ENCODE measurements at regions not wholly inside any gene's neighbourhood (a gene's known extent, or its start where the extent isn't known, plus 50 kb on each side); places are given as distances from the start of the nearest gene placed in this dataset.

DNA sequence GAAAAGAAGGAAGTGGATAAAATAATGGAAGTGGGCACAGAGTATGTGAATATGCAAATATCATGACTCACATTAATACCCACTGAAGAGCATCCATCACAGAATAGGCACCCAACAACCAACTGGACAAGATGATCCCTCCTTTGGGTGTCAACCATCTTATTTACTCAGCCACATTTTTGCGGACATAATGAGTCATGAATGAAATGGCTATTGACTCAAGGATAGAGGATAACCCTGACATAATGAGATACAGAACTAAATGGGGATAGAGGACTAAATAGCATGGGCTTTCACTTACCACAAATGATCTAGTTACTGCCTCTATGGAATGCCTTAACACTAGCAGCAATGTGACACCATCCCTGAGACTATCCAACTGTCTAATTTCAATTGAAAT, 224.7 kb downstream of the ANTXR2 start:
- H2AFZ ChIP-seq (ENCODE audit: low read depth) = no peak overlapping the region
- 89% methylated on average over 1 of the region's 1 CpG for WGBS (ENCODE audit: low lambda C conversion rate)
- H3K27ac ChIP-seq (ENCODE audit: low read depth in 2 of 2, low read length in 1 of 2) = no peak overlapping the region
- DNase-seq = no peak
- POLR2A ChIA-PET = no interaction called here
- H3K9me3 ChIP-seq = peaks cover 2% of the 10 kb centered on the region; the same call in 1 of the 2 replicates
- peaks cover 0 to 16% of the 10 kb centered on the region in 2 experiments; a peak in 2 of 4 replicates for H3K4me1 ChIP-seq (ENCODE audit: control insufficient read depth in 1 of 2, insufficient read depth in 2 of 2, low read depth in 1 of 2, low read length in 1 of 2)
- CTCF ChIA-PET = no interaction called here
- H3F3A ChIP-seq (replicated peaks; ENCODE audit: insufficient read depth) = no peaks in the 10 kb centered on the region
- TF ChIP-seq YY1 (IDR thresholded peaks at IDR 0.05; ENCODE audit: low read depth) (no peak), RAD21 (IDR thresholded peaks at IDR 0.05; ENCODE audit: low read length) (no peak), RCOR1 (IDR thresholded peaks at IDR 0.05; ENCODE audit: low read length) (no peak), MXI1 (IDR thresholded peaks at IDR 0.05; ENCODE audit: low read depth, low read length) (no peak), GABPA (IDR thresholded peaks at IDR 0.05; ENCODE audit: low read depth) (no peak), JUND (IDR thresholded peaks at IDR 0.05) (no peak), FOXM1 (IDR thresholded peaks at IDR 0.05; ENCODE audit: low read depth) (no peak), EZH2phosphoT487 (IDR thresholded peaks at IDR 0.05; ENCODE audit: borderline replicate concordance, low read depth) (no peak), FOSL2 (IDR thresholded peaks at IDR 0.05; ENCODE audit: borderline replicate concordance, low read depth) (no peak), EP300 (IDR thresholded peaks at IDR 0.05; ENCODE audit: borderline replicate concordance in 1 of 2, low read depth in 1 of 2, low read length in 1 of 2) (no peak), NRF1 (IDR thresholded peaks at IDR 0.05; ENCODE audit: low read depth, low read length) (no peak)
- TF ChIP-seq, protein P1, sequence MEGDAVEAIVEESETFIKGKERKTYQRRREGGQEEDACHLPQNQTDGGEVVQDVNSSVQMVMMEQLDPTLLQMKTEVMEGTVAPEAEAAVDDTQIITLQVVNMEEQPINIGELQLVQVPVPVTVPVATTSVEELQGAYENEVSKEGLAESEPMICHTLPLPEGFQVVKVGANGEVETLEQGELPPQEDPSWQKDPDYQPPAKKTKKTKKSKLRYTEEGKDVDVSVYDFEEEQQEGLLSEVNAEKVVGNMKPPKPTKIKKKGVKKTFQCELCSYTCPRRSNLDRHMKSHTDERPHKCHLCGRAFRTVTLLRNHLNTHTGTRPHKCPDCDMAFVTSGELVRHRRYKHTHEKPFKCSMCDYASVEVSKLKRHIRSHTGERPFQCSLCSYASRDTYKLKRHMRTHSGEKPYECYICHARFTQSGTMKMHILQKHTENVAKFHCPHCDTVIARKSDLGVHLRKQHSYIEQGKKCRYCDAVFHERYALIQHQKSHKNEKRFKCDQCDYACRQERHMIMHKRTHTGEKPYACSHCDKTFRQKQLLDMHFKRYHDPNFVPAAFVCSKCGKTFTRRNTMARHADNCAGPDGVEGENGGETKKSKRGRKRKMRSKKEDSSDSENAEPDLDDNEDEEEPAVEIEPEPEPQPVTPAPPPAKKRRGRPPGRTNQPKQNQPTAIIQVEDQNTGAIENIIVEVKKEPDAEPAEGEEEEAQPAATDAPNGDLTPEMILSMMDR (IDR thresholded peaks at IDR 0.05) = no peak
- TF ChIP-seq, protein P2, sequence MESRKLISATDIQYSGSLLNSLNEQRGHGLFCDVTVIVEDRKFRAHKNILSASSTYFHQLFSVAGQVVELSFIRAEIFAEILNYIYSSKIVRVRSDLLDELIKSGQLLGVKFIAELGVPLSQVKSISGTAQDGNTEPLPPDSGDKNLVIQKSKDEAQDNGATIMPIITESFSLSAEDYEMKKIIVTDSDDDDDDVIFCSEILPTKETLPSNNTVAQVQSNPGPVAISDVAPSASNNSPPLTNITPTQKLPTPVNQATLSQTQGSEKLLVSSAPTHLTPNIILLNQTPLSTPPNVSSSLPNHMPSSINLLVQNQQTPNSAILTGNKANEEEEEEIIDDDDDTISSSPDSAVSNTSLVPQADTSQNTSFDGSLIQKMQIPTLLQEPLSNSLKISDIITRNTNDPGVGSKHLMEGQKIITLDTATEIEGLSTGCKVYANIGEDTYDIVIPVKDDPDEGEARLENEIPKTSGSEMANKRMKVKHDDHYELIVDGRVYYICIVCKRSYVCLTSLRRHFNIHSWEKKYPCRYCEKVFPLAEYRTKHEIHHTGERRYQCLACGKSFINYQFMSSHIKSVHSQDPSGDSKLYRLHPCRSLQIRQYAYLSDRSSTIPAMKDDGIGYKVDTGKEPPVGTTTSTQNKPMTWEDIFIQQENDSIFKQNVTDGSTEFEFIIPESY (IDR thresholded peaks at IDR 0.05; ENCODE audit: borderline replicate concordance, low read depth) = no peak
- H3K9ac ChIP-seq = no peak overlapping the region
- no peak overlapping the region for H3K4me2 ChIP-seq
- H3K27me3 ChIP-seq (ENCODE audit: insufficient read depth) = no peaks in the 10 kb centered on the region
- no peaks in the 10 kb centered on the region for H3K9me2 ChIP-seq
- no peaks in the 10 kb centered on the region for H4K20me1 ChIP-seq (ENCODE audit: insufficient read depth)
- no peak overlapping the region for H3K4me3 ChIP-seq (ENCODE audit: low read depth in 2 of 2, low read length in 1 of 2)
- no peaks in the 10 kb centered on the region for H3K79me2 ChIP-seq (ENCODE audit: insufficient read depth)
- H3K36me3 ChIP-seq (replicated peaks in 1 of 2; ENCODE audit: control insufficient read depth in 1 of 2, insufficient read depth in 2 of 2, low read length in 1 of 2) = no peaks in the 10 kb centered on the region

DNA sequence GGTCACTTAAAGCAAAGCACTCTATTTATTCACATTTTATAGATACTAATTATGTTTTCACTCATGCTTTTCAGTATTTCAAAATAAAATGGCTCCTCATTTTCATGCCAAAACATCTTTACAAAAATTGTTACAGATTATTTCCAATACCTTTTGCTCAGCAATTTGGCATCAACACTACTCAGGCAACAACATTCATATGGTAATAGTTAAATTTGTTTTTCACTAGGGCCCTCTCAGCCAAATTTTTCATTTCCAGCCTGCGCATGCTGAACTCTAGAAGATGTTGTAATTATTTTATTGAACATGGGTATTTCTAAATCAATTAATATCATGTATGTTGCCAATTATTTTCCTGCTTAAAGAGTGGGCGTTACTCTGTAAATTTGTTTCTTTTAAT, 225.6 kb downstream of the ANTXR2 start:
- no peak overlapping the region for H3K4me2 ChIP-seq
- POLR2A ChIA-PET = no interaction called here
- CTCF ChIA-PET = no interaction called here
- TF ChIP-seq MXI1 (IDR thresholded peaks at IDR 0.05; ENCODE audit: low read depth, low read length) (no peak), RXRA (IDR thresholded peaks at IDR 0.05; ENCODE audit: borderline replicate concordance, low read depth) (no peak), CHD2 (IDR thresholded peaks at IDR 0.05; ENCODE audit: low read length, partially characterized antibody) (no peak), SMC3 (IDR thresholded peaks at IDR 0.05; ENCODE audit: low read depth, low read length) (no peak), RAD21 (IDR thresholded peaks at IDR 0.05; ENCODE audit: low read length) (no peak), GABPA (IDR thresholded peaks at IDR 0.05; ENCODE audit: low read depth) (no peak)
- TF ChIP-seq, protein P3, sequence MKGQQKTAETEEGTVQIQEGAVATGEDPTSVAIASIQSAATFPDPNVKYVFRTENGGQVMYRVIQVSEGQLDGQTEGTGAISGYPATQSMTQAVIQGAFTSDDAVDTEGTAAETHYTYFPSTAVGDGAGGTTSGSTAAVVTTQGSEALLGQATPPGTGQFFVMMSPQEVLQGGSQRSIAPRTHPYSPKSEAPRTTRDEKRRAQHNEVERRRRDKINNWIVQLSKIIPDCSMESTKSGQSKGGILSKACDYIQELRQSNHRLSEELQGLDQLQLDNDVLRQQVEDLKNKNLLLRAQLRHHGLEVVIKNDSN (IDR thresholded peaks at IDR 0.05; ENCODE audit: borderline replicate concordance, low read depth) = no peak
- TF ChIP-seq, protein P2 (IDR thresholded peaks at IDR 0.05; ENCODE audit: borderline replicate concordance, low read depth) = no peak
- TF ChIP-seq, protein P4, sequence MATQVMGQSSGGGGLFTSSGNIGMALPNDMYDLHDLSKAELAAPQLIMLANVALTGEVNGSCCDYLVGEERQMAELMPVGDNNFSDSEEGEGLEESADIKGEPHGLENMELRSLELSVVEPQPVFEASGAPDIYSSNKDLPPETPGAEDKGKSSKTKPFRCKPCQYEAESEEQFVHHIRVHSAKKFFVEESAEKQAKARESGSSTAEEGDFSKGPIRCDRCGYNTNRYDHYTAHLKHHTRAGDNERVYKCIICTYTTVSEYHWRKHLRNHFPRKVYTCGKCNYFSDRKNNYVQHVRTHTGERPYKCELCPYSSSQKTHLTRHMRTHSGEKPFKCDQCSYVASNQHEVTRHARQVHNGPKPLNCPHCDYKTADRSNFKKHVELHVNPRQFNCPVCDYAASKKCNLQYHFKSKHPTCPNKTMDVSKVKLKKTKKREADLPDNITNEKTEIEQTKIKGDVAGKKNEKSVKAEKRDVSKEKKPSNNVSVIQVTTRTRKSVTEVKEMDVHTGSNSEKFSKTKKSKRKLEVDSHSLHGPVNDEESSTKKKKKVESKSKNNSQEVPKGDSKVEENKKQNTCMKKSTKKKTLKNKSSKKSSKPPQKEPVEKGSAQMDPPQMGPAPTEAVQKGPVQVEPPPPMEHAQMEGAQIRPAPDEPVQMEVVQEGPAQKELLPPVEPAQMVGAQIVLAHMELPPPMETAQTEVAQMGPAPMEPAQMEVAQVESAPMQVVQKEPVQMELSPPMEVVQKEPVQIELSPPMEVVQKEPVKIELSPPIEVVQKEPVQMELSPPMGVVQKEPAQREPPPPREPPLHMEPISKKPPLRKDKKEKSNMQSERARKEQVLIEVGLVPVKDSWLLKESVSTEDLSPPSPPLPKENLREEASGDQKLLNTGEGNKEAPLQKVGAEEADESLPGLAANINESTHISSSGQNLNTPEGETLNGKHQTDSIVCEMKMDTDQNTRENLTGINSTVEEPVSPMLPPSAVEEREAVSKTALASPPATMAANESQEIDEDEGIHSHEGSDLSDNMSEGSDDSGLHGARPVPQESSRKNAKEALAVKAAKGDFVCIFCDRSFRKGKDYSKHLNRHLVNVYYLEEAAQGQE (IDR thresholded peaks at IDR 0.05; ENCODE audit: low read depth, low read length) = no peak

More for the DNA sequence above, 225.6 kb downstream of the ANTXR2 start:
- Histone ChIP-seq H4K20me1 (ENCODE audit: insufficient read depth) (no peaks in the 10 kb centered on the region), H3K79me2 (ENCODE audit: insufficient read depth) (no peaks in the 10 kb centered on the region), H3K27me3 (ENCODE audit: insufficient read depth) (no peaks in the 10 kb centered on the region), H2AFZ (ENCODE audit: low read depth) (no peak overlapping the region), H3K4me3 (ENCODE audit: low read depth in 2 of 2, low read length in 1 of 2) (no peak overlapping the region), H3F3A (replicated peaks; ENCODE audit: insufficient read depth) (no peaks in the 10 kb centered on the region), H3K9ac (no peak overlapping the region), H3K36me3 (replicated peaks in 1 of 2; ENCODE audit: control insufficient read depth in 1 of 2, insufficient read depth in 2 of 2, low read length in 1 of 2) (no peaks in the 10 kb centered on the region), H3K9me3 (peaks cover 10% of the 10 kb centered on the region), H3K9me2 (no peaks in the 10 kb centered on the region), H3K4me1 (ENCODE audit: control insufficient read depth in 1 of 2, insufficient read depth in 2 of 2, low read depth in 1 of 2, low read length in 1 of 2) (peaks cover 0 to 13% of the 10 kb centered on the region in 2 experiments; a peak in 2 of 4 replicates), H3K27ac (ENCODE audit: low read depth in 2 of 2, low read length in 1 of 2) (no peak overlapping the region)
- DNase-seq = no peak
- WGBS (ENCODE audit: low lambda C conversion rate) = 82% methylated on average over 2 of the region's 2 CpGs

All from SK-N-SH (cell line).